GM21423 (cell line): ENCODE measurements at regions not wholly inside any gene's neighbourhood (a gene's known extent, or its start where the extent isn't known, plus 50 kb on each side); places are given as distances from the start of the nearest gene placed in this dataset.

Experiments
- ATAC-seq: cut with Tn5 transposase; IDR thresholded peaks from one replicate; pipeline ENCODE4 v1.9.1; 2021; ENCODE audit warnings: mild to moderate bottlenecking, moderate library complexity; ENCODE audit not compliant: unreplicated experiment

DNA sequence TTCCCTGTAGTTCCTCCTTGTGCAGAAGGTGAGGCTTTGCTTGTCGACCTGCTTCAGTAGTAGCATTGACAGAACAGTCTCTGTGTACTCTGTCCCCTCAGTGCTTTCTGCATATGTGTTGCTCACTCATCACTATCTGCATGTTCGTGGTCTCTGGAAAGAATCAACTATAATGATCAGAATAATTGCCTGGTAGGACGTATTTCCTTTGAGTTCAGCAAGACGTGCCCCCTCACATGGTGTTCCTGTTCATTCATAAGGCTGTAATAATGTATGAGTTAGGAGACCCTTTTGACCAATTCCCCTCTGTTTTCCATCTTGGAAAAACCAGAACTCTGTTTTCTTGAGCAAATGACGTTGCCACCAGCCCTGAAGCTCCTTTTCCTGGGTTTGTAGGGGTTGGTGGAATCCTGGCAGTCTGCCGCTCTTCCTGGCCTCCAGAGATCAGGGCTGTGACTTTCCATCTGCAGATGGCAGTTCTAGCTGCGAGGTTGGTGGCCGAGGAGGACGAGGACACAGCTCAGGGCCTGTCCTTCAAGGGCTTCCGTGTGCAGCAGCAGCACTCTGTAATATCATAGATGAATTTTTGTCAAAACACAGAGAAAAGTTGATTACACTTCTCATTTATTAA lies 61.9 kb downstream of the EXOSC2 start:
- ATAC-seq = no peak

DNA sequence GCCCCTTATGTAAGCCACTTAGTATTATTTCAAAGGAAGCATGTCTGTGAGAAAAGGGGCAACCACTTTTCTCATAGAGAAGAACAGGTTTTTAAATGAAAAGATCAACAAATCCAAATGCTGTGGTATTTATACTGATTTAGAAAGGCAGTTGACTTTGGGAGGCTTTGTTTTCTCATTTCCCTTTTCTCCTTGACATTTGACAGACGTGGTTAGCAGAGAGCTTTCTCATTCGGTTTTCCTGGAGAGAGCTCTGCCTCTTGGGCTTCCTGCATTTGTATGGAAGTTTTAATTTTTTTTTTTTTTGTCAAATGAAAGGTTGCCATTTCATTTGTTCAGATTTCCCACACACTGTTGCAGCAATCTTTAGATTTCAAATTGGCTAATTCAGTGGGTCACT lies 62.5 kb downstream of the EXOSC2 start:
- ATAC-seq = no peak

- no peak for ATAC-seq
Observed at GRCh38 chr9:130756455-130757152, 63.0 kb downstream of the EXOSC2 start.

- no peak for ATAC-seq
Observed at GRCh38 chr9:130759738-130760137, 66.2 kb downstream of the EXOSC2 start.

- ATAC-seq = no peak
Observed at GRCh38 chr9:130763331-130764171, 70.0 kb downstream of the EXOSC2 start.

GRCh38 chr9:130765137-130766020 lies 69.7 kb upstream of the ABL1 start:
- ATAC-seq = peak; percentile 49

GRCh38 chr9:130766021-130766926 lies 68.8 kb upstream of the ABL1 start:
- no peak for ATAC-seq

- ATAC-seq = no peak
Observed at GRCh38 chr9:130766927-130767307, 68.1 kb upstream of the ABL1 start.

DNA sequence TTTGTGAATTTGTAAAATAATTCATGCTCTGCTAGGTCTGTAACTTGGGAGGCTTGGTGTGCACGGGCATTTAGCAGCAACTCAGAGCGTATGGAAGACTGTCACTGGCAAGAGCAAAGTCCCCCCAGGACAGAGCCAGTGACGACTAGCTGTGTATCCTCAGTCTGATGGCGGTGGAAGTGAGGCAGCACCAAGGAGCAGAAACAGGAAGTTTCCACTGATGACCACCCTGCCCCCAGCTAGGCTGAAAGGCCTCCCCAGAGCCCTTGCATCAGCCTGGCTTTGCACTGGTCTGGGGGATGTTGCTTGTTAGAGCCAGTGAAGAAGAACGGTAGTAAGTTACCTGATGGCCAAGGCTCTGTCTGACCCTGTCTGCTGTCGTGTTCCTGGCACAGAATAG lies 66.8 kb upstream of the ABL1 start:
- no peak for ATAC-seq

GRCh38 chr9:130768891-130769403 lies 66.1 kb upstream of the ABL1 start:
- ATAC-seq = no peak

DNA sequence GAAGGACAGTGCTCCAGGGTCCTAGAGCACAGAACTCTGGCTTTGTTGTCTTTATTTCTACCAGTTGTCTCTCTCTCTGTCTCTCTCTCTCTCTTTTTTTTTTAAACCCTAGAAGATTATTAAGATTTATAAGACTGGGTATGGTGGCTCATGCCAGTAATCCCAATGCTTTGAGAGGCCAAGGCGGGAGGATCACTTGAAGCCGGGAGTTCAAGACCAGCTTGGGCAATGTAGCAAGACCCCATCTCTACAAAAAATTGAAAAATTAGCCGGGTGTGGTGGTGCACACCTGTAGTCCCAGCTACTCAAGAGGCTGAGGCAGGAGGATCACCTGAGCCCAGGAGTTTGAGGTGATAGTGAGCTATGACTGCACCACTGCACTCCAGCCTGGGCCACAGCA lies 65.0 kb upstream of the ABL1 start:
- no peak for ATAC-seq

- peak; percentile 60 for ATAC-seq
Observed at GRCh38 chr9:130770679-130771442, 64.2 kb upstream of the ABL1 start.

- ATAC-seq = no peak
Observed at GRCh38 chr9:130772185-130772584, 62.9 kb upstream of the ABL1 start.

- no peak for ATAC-seq
Observed at GRCh38 chr9:130774183-130774582, 60.9 kb upstream of the ABL1 start.

GRCh38 chr9:130775336-130775991 lies 59.6 kb upstream of the ABL1 start:
- no peak for ATAC-seq

DNA sequence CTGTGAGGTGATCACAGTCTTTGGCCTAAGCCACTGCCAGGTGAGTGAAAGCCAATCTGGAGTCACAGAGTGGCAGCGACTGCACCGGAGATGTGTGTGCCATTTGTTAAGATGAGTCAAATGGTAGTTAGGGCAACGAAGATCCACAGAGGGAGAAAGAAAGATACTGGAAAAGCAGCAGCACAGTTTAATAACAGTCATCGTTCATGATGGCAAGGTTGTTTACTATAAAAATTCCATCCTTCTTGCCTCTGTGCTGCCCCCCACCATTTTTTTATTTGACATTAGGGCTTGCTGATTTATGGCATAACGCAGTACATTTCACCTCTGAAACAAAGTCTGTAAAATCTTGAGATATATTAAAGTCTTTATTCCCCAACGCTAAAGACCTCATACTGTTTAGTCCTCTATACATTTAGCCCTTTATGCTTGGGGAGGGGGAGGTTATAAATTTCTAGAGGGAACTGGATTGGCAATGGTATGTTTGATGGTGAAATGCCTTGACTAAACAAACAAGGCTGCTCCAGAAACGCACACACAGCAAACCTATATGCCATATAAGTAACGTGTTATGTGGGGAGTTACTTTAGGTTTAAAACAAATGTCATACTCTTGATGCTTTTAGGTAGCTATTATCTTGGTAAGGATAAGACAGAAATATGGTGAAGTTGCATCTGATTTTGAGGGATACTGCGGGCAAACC lies 55.8 kb upstream of the ABL1 start:
- no peak for ATAC-seq

DNA sequence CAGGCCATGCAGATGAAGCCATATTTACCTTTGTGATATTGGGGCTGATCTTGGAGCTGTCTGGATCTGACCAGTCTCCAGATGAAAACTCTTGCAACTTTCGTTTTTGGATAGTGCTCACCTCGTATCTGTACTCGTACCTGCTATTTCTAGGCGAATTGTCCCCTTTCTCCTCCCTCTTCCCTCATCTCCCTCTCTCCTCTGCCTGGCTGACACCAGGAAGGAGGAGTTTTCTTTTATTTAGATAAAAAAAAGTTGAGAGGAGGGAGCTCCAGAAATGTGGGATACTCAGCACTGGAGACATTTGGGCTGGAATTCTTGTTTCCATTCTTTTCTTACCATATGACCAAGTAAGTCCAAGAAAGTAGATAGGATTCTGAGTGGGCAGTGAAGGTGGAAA lies 54.6 kb upstream of the ABL1 start:
- no peak for ATAC-seq
